HAP-1 (cell line): ENCODE measurements at regions not wholly inside any gene's neighbourhood (a gene's known extent, or its start where the extent isn't known, plus 50 kb on each side); places are given as distances from the start of the nearest gene placed in this dataset.

ENCODE experiments used
- DNase-seq, 2 experiments: peaks; one replicate each; pipeline ENCODE4 v3.0.0-alpha.2; 2016 to 2020; ENCODE audit warnings: low spot score in 2 of 2
- H3K27me3 ChIP-seq: fragments of 250-450 bp; sonication (Bioruptor Pico); 2 replicates; pipeline ENCODE4 v1.5.1; 2020; ENCODE audit warnings: low read depth, mild to moderate bottlenecking, moderate library complexity
- H3K36me3 ChIP-seq: fragments of 250-450 bp; sonication (Bioruptor Pico); replicated peaks from 2 replicates; pipeline ENCODE4 v1.5.1; 2020; ENCODE audit warnings: mild to moderate bottlenecking
- H3K4me1 ChIP-seq: fragments of 250-450 bp; sonication (Bioruptor Pico); 2 replicates; pipeline ENCODE4 v1.5.1; 2020; ENCODE audit warnings: mild to moderate bottlenecking
- H3K4me3 ChIP-seq: fragments of 250-450 bp; sonication (Bioruptor Pico); 2 replicates; pipeline ENCODE4 v1.5.1; 2020; ENCODE audit warnings: mild to moderate bottlenecking, moderate library complexity
- H3K9me3 ChIP-seq: fragments of 250-450 bp; sonication (Bioruptor Pico); 2 replicates; pipeline ENCODE4 v1.5.1; 2020; ENCODE audit warnings: mild to moderate bottlenecking, moderate library complexity
- in situ Hi-C: fragments of 300-500 bp; cut with MboI; formaldehyde crosslinking; loops from 3 replicates; pipeline ENCODE4 v1.14.3; 2020; ENCODE audit warnings: low sequenced_read_pairs, inconsistent platforms, mixed read lengths

DNA sequence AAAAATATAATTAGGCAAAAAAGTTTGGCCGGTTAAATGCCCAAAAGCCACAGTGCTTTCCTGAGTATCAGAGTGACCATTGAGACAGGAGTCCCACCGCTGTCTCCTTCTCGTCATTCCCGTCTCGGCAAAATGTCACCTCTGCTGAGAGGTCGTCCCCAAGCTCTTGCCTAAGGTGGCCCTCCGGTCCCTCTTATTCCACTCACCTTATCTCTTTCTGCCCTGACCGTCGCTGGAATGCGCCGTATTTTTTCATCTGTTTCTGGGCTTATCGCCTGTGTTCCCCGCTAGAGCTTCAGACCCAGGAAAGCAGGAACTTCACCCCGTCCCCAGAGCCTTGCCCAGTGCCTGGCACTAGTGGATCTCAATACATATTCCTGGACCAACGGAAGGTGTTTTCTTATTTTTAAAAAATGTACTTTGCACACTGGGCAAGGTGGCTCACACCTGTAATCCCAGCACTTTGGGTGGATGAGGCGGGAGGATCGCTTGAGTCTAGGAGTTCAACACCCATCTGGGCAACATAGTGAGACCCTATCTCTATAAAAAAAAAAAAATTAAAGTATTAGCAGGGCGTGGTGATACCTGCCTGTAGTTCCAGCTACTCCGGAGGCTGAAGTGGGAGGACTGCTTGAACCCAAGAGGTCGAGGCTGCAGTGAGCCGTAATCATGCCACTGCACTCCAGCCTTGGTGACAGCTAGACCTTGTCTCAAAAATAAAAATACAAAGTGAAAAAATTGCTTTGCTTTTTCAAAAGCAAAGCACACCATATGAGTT, 122.8 kb upstream of the PTPN1 start:
- Histone ChIP-seq H3K9me3 (no peaks in the 10 kb centered on the region), H3K4me3 (no peak overlapping the region)
- in situ Hi-C loops, result no loop called here

GRCh38 chr20:50387996-50388332, 122.2 kb upstream of the PTPN1 start:
- Histone ChIP-seq H3K4me1 (no peaks in the 10 kb centered on the region), H3K4me3 (no peak overlapping the region), H3K27me3 (no peaks in the 10 kb centered on the region), H3K9me3 (no peaks in the 10 kb centered on the region), H3K36me3 (no peaks in the 10 kb centered on the region)
- DNase-seq, result no peak
- in situ Hi-C loops, result no loop called here

More for the DNA sequence above, 122.8 kb upstream of the PTPN1 start:
- H3K4me1 ChIP-seq, result no peaks in the 10 kb centered on the region
- H3K27me3 ChIP-seq, result no peaks in the 10 kb centered on the region
- no peaks in the 10 kb centered on the region for H3K36me3 ChIP-seq
- no peak for DNase-seq

DNA sequence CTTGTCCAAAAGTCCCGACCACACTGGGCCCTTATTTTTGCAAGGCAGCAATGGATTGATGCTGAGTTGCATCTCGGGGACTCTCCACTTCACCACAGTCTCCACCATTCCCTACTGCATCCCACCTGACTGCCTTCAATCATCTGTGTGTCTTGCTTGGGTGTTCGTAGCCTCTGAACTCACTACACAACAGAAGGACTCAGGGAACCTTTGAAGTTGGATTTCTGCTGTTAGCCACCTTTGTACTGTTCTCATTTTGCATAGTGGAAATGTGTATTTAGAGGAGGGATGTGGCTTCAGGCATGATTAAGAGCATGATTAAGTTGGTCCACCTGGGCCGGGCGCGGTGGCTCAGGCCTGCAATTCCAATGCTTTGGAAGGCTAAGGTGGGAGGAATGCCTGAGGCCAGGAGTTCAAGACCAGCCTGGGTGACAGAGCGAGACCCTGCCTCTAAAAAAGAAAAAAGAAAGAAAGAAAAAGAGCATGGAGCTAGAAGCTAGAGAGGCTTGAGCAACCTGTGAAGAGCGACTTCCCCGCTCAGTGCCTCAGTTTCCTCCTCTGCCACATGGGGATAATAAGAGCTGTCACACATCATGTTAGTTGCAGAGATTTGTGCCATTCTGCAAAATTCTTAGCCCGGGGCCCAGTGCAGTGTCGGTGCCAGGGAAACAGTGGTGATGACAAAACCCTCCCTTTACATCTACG, 121.3 kb upstream of the PTPN1 start:
- no peak for DNase-seq
- Histone ChIP-seq H3K27me3 (no peaks in the 10 kb centered on the region), H3K4me1 (no peaks in the 10 kb centered on the region), H3K9me3 (no peaks in the 10 kb centered on the region), H3K36me3 (no peaks in the 10 kb centered on the region), H3K4me3 (no peak overlapping the region)
- in situ Hi-C loops, result no loop called here

DNA sequence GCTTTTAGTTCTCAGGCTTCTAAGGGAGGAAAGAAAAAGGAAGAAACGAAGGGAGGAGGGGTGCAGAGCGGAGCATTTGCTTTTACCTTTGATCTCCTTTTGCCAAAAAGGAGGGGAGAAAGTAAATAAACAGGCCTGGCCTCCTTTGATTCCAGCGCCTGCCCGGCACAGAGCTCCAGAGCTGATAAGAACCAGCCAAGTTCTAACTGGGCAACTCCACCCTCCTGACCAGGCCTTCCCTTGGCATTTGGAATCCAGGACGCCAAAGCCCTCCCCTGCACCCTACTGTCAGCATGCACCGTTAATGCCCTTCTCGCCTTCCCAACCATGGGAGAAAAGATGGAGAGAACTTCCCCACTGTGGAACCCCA, 120.8 kb upstream of the PTPN1 start:
- H3K36me3 ChIP-seq, result no peaks in the 10 kb centered on the region
- no peak for DNase-seq
- no peak overlapping the region for H3K4me3 ChIP-seq
- no peaks in the 10 kb centered on the region for H3K27me3 ChIP-seq
- in situ Hi-C loops, result no loop called here
- no peaks in the 10 kb centered on the region for H3K9me3 ChIP-seq
- no peaks in the 10 kb centered on the region for H3K4me1 ChIP-seq

- H3K9me3 ChIP-seq, result no peaks in the 10 kb centered on the region
- H3K36me3 ChIP-seq, result no peaks in the 10 kb centered on the region
- H3K27me3 ChIP-seq, result no peaks in the 10 kb centered on the region
- no peak for DNase-seq
- in situ Hi-C loops, result no loop called here
- no peak overlapping the region for H3K4me3 ChIP-seq
- H3K4me1 ChIP-seq, result no peaks in the 10 kb centered on the region
Measured at GRCh38 chr20:50389808-50390684, 120.1 kb upstream of the PTPN1 start.

DNA sequence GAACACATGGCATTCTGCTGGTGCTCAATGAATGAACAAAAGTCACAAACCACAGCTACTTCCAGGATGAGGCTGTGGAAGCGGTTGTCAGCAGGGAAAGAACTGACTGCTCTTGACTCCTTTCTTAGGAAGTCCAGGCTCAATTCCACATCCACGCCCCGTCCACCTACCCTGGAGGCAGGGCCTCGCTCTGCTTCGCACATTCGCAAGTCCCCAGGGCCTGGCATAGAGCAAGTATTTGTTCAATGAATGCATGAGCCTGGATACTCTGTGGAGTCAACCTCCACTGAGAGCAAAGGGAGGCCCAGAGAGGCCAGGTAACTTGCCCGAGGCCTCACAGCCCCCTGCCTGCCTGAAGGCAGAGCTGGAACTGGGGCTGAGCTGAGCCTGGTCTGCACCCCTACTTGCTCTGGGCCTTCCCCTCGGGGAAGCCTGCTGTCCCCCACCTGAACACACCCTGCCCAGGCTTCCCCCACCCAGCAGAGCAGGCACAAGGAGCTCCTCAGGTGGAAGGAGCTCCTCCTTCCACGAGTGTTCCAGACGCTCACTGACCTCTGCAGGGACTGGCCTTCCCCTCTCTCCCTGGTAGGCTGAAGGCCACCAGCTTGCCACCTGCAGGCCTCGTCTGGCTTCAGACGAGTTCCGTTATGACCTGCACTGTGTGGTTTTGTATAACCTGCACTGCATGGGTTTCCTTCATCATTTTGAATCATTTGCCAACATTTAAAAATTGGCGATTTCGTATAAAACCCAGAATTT, 119.3 kb upstream of the PTPN1 start:
- Histone ChIP-seq H3K4me1 (no peaks in the 10 kb centered on the region), H3K27me3 (no peaks in the 10 kb centered on the region), H3K4me3 (no peak overlapping the region), H3K36me3 (no peaks in the 10 kb centered on the region), H3K9me3 (no peaks in the 10 kb centered on the region)
- in situ Hi-C loops, result no loop called here
- DNase-seq, result no peak

DNA sequence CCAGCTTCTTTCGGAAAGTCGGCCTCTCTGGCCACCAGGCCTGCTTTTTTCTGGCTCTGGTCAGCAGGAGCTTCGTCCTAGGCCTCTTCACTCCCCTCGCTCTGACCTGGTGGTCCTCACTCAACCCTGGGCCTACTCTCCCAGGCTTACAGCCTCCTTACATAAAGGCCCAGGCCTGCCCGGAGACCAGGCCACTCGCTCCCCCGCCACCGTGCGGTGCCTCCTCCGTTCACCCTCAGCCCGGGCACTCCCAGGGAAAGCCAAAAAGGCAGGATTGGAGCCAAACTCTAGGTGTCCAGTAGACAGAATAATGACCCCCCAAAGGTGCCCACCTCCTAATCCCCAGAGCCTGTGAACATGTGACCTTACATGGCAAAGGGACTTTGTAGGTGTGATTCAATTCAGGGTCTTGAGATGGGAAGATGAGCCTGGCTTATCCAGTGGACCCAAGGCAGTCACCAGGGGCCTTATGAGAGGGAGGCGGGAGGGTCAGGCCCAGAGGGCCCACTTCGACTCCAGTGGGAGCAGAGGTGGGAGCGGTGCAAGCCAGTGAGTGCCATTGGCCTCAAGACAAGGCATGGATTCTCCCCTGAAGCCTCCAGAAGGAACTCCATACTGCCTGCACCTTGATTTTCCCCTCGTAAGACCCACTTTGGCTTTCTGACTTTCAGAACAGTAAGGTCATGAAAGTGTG, 118.6 kb upstream of the PTPN1 start:
- in situ Hi-C loops, result no loop called here
- Histone ChIP-seq H3K27me3 (no peaks in the 10 kb centered on the region), H3K36me3 (no peaks in the 10 kb centered on the region), H3K4me3 (no peak overlapping the region), H3K4me1 (no peaks in the 10 kb centered on the region), H3K9me3 (no peaks in the 10 kb centered on the region)
- DNase-seq, result no peak

- Histone ChIP-seq H3K4me3 (no peak overlapping the region), H3K36me3 (no peaks in the 10 kb centered on the region), H3K27me3 (no peaks in the 10 kb centered on the region), H3K4me1 (no peaks in the 10 kb centered on the region), H3K9me3 (no peaks in the 10 kb centered on the region)
- DNase-seq, result no peak
- in situ Hi-C loops, result no loop called here
Measured at GRCh38 chr20:50392138-50392866, 117.9 kb upstream of the PTPN1 start.

DNA sequence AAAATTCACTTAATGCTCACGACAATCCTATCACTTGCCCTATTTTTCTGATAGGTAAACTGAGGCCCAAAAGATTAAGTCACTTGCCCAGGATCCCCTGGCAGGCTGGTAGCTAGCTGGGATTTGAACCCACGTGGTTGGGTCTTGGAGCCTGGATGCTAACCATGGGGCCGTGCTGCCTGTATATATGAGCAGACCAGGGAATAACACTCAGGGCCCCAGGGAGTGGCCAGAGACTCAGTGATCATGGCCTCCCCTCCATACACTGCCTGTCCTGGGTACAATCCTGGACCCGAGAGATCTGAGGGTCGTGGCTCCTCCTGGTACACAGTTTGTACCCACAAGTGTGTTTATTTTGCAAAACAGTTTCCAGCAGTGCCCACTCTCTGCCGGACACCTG, 116.9 kb upstream of the PTPN1 start:
- no peak for DNase-seq
- Histone ChIP-seq H3K27me3 (no peaks in the 10 kb centered on the region), H3K9me3 (no peaks in the 10 kb centered on the region), H3K4me3 (no peak overlapping the region), H3K36me3 (no peaks in the 10 kb centered on the region), H3K4me1 (no peaks in the 10 kb centered on the region)
- in situ Hi-C loops, result no loop called here

GRCh38 chr20:50393990-50394561, 116.1 kb upstream of the PTPN1 start:
- DNase-seq, result no peak
- Histone ChIP-seq H3K4me3 (no peak overlapping the region), H3K27me3 (no peaks in the 10 kb centered on the region), H3K4me1 (no peaks in the 10 kb centered on the region), H3K9me3 (no peaks in the 10 kb centered on the region), H3K36me3 (no peaks in the 10 kb centered on the region)
- in situ Hi-C loops, result no loop called here

DNA sequence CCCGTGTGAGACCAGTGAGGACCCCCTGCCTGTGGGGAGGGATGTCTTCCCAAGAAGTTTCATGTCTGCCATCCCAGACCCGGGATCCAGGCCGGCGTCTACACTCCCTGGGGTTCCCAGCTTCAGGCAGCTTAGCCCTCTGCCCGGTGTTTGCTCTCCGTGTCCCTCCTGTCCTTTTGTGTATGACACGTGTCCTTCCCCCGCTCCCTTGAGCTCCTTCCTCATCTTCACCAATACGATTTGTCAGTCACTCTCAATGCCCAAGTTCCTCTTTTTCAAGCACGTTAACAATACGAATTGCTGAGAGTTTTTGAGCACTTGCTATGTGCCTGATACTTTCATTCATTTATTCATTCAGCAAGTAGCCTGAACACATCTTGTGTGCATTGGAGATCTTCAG, 115.6 kb upstream of the PTPN1 start:
- H3K27me3 ChIP-seq, result no peaks in the 10 kb centered on the region
- H3K4me1 ChIP-seq, result no peaks in the 10 kb centered on the region
- no peak for DNase-seq
- H3K9me3 ChIP-seq, result no peaks in the 10 kb centered on the region
- no peak overlapping the region for H3K4me3 ChIP-seq
- in situ Hi-C loops, result no loop called here
- H3K36me3 ChIP-seq, result no peaks in the 10 kb centered on the region

DNA sequence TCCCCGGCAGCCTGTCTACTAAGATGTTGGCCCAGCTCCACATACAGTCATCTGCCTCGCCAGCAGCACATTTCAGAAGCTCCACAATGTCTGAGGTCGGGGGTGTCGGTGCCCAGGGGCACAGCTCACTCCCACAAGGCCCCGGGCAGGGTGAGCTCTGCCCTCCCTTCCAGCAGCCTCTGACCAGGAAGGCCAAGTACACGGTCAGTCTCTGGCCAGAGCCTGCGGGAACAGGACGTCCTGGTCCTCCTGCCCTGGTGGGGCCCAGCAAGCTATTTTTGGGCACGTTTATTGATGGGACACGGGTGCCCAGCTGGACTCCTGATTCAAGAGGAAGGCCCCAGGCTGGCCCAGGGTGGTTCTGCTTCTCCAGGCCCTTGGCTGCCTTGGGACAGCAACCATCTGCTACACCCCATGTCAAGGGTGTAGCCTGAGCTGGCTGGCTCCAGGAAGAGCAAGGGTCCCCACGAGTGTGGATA, 114.9 kb upstream of the PTPN1 start:
- in situ Hi-C loops, result no loop called here
- Histone ChIP-seq H3K4me3 (no peak overlapping the region), H3K27me3 (no peaks in the 10 kb centered on the region), H3K36me3 (no peaks in the 10 kb centered on the region), H3K4me1 (no peaks in the 10 kb centered on the region), H3K9me3 (no peaks in the 10 kb centered on the region)
- no peak for DNase-seq
